Occipital lobe (tissue), 1 donor: ENCODE measurements at regions not wholly inside any gene's neighbourhood (a gene's known extent, or its start where the extent isn't known, plus 50 kb on each side); places are given as distances from the start of the nearest gene placed in this dataset.

Source experiments
- DNase-seq: peaks from one replicate; lab custom pipeline; 2025; lab: John Stamatoyannopoulos, UW

DNA sequence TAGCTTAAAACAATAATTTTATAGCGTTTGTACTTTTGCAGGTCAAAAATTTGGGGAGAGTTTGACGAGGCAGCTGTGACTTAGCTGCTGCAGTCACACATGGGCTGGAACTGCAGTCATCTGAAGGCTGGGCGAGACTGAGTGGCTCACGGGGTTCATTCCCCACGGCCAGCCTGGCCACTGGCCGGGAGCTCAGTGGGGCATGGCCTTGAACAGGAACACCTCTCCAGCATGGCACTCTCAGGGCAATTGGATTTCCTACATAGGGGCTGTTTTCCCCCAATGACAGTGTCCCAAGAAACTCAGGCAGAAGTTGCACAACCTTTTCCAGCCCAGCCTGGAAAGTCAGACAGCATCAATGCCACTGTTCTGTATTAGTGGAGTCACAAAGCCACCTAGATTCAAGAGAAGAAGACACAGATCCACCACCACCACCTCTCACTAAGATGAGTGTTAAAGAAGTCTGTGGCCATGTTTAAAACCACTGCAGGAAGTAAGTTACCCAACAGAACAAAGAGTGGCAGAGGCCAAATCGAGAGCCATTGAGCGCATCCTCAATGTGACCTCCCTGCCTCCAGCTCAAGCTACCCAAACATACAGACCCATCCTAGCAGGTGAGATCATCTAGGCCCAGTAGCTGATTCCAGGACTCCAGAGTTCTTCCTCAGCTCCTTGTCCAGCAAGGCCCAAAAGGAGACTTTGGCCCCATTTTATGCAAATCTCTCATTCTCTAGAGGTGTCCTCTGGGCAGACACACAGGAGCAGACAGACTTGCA is 618.7 kb upstream of the CADM1 start:
- DNase-seq, result no peak

DNA sequence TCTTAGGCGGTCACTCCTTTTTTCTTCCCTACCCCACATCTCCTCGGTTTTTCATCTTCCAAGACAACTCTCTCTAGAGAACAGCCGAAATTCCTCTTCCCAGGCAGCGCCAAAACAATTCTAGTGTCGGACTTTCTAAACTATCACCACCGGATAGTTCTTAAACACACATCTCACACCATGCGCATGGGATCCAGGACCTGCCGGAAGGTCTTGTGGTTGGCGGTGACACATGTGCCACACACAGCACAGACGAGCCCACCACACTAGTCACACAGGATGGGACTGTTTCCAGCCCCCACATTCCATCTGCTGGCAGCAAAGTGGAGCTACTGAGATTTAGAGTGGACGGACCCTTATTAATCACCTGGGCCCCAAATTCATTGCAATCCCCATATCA is 614.9 kb upstream of the CADM1 start:
- no peak for DNase-seq

DNA sequence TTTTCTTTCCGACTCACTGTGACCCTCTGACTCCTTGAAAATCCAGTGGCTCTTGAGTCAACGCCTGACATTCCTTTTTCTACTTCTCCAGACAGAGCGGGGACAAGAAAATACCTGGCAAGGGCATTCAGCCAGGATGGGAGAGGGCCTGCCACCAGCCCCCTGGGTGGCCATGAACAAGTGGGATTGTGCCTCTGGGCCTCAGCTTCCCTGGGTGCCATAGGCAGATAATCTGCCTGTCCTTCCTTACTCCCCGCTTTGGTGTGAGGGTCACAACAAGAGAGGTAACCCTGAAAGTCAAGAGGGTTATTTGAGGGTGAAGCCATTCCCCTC is 613.9 kb upstream of the CADM1 start:
- no peak for DNase-seq

DNA sequence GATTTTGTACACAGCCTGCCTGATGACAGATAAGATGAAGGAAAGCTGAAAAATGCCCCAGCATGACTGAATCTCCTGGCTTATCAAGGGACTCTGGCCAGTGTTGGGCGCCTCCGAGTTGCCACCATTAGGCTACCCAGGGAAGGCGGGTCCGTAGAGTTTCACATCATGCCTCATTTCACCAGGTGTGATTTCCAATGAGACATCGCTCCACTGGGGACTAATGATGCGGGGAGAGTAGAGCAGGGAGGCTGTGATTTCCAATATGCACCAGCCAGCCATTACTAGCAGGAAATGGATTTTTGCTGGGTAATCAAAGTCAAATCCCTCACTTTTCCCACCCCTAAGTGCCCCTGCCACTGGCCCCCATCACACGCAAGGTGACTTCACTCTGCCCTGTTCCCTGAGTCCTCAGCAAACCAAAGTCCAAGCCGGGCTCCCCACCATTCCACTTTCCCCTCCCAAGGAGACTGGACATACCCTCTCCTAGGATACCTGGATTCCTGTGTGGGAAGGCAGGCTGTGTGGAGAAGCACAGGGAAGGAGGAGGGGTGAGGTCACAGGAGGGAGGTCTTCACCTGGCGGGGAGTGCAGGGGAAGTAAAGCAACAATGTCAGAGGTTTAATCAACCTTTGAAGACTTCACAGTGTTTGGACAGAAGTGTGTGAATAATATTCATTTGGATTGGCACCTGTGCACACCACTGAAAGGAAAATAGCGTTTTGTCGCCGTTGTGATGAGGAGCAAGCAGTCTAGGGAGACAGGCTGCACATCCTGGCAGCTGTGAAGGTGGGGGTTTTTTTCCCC is 613.3 kb upstream of the CADM1 start:
- DNase-seq, result no peak

DNA sequence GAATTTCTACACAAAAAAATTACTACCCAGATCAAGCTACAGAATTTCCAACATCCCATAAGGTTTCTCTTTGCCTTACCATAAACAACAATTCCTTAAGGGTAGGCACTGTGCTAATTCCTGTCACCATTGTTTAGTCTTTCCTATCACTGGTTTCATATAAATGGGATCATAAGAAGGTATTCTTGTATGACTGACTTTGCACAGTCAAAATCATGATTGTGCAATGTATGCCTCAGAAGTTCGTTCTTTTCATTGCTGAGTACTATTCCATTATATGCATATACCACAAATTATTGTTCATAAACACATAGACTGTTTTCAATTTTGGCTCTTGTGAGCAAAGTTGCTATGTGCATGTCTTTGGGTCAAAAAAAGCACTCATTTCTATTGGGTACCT is 611.6 kb upstream of the CADM1 start:
- no peak for DNase-seq

DNA sequence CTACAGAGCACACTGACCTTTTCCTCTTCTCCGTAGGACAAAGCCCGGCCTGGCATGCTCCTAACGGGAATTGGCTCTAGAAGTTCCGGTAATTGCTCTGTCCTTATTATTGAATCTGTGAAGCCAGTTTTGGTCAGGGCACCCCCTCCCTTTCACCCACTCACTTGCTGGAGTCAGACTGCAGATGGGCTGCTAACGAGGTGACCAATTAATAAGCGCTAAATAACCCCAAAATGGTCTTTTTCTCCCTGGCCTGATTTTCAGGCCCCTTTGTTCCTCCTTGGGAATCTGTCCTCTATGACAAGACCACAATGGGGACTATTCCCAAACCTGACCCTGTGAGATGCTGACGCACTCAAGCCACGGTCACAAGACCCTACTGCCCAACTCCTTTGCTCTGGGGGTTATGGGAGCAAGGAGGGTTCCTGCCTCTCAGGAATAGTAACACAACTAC is 610.0 kb upstream of the CADM1 start:
- DNase-seq, result no peak

DNA sequence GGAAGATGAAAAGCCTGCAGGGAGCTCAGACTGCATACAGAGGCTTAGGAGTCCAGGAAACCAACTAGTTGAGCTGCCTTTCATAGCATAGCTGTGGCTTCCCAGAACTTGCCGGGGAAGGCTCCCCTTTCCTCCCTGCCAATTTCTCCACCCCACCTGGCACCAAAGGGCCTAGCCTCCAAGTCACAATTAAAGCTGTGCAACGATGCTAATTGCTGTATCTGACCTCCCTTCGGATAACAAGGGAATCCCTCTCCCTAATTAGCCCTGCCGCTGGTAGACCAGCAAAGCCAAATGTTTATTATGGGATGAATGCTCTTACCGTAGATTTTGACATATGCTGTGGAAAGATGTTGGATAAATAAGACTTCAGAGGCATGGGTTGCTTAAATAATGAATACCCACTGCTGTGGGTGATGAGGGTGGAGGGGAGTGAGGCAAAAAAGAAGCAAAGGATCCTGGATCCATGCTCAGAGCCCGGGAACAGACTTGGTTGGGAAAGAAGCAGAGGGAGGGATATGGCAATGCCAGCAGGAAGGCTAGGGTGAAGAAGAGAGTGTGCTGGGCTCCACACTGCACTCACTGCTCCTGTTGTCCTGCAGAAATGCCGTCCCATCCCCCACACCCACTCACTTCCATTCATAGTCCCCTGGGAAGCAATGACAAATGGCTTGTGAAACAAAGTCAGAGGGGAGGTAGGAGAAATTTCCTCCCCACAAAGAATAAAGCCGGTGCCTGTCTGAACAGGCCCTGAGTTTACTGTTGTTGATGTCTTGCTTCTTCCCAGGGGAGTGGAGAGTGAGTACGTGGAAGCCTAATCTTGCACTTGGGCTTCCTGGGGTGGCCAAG is 608.1 kb upstream of the CADM1 start:
- DNase-seq, result no peak

DNA sequence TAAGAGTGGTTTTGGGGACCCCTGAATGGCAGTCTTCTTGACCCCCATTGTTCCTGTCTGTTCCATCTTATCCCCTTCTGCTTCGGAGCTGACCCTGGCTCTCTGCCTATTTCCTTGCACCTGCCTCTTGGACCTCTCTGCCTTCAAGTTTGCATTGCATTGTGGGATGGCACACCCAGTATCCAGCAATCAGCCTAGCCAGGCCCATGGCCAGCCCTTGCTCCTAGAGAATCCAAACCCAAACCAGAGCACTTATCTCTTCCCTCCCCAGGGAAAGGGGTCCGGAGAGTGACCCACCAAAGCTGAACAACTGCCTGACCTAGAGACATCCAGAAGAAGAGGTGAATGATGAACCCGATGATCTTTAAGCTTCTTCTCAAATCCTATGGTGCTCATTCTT is 607.3 kb upstream of the CADM1 start:
- DNase-seq, result no peak

DNA sequence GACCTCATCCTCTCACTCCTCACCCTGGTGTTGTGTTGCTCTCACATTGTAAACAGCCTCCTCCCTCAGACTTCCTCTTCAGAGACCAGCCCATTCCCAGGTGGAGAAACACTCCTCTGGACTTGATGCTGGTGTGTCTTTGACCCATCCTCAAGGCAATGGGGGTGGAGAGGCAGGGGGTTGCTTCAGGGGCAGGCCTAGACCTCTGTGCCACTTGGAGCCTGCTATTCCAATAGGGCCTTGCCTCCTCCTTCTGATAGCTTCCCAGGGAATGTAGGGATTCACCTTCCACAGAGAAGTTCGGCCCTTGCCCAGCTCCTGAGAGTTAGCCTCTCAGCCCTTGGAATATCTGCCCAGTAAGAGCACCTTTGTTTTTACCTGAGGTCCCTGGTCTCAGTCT is 606.6 kb upstream of the CADM1 start:
- no peak for DNase-seq

DNA sequence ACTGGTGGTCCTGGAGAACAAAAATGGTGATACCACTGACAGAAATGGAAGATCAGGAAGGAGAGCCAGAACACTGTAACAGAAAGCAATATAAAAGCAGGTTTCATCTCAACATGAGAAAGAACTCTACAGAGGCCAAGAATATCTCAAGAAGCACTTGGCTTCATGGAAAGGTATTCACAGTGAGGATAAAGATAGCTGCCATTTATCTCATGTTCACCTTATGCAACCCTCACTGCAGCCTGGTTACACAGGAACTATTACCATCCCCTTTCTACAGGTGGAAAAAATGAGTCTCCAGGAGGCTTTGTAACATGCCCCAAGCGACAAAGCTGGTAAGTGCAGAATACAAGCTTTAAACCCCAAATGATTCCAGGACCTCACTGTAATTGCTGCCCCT is 606.1 kb upstream of the CADM1 start:
- no peak for DNase-seq

DNA sequence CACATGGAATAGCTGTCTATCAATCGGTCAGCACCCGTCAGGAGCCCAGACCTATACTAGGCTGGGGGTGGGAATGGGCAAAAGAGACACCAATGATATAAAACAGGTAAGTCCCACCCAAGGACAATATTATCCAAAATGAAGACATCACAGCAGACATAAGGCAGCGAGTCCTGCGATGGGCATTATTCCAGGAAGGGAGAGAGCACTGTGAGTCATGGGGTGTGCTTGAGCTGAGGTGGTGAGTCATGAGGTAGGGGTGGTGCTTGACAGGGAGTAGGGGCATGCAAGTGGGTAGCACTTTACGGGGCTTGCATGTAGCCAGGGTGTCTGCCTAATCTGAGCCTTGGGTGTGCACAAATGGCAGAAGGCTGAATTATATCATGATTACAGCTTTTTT is 605.0 kb upstream of the CADM1 start:
- DNase-seq, result no peak

DNA sequence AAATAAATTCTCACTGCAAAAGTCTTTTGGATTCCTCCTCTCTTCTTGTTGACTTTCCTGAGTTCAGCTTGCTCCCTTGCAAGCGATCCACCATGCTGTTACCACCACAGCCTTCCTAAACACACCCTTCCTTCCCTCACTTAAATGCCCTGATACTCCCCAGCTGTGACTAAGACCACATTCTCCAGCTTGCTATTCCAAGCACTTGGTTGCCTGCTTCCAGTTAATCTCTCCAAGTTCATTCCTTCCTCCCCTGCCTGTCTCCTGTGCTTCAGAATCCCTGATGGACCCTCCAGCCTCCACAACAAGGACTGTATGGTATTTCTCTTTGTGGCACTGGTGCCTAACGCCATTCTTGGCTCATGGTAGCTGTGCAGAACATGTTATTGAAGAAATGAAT is 603.9 kb upstream of the CADM1 start:
- no peak for DNase-seq

DNA sequence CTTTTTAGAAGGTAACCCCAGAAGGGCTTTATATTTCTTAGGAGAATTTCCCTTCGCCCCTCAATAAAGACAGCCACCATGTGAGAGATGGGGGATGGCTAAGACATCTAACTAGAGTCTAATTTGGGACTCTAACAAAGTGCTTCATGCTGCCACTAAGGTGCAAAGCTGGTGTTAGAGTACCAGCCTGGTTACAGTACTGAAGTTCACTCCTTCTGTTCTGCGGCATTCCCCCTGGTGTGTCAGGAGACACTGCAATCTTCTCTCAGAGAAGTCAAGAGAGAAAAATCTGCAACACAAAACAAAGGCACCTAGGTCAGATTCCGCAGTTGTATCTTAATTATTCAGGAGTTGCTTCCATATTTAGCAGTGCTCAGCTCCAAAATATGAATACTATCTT is 603.0 kb upstream of the CADM1 start:
- no peak for DNase-seq

DNA sequence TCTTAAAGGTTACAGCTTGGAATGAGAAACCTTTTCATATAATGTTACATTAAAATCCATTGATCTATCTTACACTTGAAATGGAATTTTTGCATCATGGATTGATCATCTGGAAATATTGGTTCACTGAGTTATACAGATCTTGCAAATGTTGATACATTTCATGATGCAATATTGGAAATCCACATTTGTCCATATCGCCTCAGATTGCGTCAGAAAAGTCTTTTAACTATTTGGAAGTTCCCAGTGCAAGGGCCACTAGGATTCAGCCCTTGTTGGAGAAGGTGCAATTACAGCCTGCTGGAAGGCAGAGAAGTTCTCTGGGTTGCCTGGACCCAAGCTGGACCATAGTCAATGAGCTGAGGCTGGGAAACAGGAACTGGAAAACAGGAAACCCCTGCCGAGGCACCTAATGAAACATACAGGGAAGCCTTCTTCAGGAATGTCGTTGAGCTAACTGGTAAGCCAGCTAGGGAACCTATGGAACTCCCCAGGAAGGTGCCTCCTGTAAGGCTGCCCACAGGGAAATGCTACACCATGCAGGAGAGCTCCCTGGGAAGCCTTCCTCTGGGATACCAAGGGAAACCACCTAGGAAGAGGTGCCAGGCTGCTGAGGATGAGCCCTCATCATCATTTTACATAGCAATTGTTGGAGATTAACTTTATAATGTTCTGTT is 600.4 kb upstream of the CADM1 start:
- no peak for DNase-seq

DNA sequence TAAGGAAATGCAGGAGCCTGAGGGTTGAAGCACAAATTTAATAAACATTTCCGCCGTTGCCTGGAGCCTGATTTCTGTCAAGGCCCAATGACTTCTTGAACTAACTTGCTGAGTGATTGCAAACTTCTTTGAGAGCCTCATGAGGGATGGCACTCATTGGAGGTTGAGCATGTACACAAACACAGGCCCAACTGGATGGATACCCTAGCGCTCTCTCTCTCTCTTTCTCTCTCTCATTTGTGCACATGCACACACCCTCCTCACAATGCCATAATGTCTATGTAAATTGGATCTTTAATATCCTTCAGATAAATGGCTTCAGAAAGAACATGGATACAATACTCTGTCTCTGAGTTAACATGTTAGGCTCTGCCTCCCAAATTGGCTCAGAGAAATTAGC is 597.7 kb upstream of the CADM1 start:
- no peak for DNase-seq

DNA sequence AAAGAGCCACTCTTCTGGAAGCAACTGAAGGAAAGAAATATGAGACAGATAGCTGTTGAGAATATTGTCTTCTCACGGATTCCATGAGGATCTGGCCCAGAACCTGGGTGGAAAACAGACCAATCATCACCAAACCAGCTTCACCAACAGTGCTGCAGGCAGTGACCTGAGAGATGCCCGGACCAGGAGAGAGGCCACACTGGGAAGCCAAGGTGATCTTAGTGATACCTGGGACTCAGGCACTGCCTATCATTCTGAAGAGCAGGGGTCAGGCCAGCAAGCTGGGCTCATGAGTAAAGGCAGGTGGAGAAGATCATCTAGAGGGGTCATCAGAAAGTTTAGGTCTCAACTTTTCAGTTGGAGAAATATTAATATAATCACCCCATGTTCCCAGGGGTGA is 595.8 kb upstream of the CADM1 start:
- no peak for DNase-seq

DNA sequence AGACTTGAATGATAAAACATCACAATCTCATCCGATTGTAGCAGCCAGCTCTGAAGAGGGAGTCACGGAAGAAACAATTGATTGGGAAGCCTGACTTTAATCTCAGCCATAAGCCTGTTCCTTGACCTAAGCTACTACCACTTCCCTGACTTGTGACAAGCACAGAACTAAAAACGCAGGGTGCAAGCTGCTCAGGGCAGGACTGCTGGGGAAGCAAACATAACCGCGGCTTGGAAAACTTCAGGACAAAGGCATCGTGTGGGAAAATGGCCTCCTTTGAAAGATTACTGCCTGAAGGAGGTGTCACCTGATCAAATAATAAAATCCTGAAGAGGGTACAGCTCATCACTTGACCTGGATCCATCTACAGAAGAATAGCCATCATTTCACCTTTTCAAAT is 595.3 kb upstream of the CADM1 start:
- no peak for DNase-seq

DNA sequence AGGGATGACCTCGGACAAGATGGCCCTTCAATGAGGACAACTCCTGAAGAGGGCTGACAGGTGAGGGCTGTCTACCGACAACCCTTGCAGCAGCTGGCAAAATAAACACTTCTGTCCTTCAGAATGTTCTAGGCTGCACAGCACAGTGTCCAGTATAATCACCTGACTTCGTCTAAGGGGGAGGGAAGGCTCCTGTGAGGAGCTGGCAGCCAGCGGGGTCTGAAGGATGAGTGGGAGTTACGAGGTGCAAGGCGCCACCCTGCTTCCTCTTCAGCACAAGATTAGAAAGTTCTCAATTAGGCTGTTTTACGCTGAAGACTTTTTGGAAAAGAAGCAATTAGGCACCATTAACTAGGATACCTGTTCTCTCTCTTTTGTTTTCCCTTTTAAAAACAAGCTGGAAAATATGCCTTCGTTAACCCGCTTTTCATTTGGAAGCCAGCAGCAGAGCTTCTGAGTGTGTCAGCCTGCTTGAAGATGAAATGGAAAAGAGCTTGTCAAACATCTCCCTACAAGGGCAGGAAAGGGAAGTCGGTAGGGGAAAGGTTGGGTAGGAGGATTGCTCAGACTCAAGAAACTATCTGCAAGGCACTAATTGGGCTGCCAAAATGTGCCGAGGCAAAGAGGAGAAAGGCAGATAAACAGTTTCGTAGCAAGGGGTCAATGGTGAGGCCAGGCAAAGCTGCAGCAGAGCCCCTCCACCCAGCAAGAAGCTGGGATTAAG is 592.2 kb upstream of the CADM1 start:
- DNase-seq, result no peak

DNA sequence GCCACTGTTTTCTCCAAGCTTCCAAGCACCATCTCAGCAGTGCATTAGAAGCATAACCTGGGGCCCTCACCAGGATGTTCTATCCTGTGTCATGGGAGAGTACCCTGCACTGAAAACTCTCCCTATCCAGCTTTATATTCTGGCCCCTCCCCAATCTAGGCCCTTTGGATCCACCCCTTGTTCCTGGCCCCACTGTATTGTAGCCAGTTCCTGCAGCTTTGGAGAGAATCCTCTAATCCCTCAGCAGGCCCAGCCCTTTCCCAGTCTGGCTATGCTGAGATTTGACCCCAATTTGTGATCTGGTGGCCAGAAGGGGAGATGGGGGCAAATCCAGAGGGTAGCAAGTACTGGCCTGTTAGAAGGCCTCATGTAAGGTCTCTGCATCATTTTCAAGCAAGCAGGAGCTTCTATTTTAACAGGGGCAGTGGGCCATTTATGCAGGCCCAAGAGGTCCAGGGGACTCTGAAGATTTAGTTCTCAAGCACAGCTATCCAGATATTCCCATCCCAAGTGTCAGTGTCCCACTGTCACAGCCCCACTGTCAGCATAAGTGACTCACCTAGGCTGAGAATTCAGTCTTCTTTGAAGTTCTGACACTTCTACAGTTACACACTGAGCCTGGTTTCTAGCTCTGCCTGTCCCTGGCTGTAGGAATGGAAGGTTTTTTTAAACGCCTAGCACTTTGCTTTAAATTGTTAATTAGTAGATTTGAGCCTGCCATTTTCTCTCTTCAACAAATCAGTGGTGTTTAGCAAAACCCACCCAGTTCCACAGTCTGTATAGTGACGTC is 589.5 kb upstream of the CADM1 start:
- DNase-seq, result no peak

DNA sequence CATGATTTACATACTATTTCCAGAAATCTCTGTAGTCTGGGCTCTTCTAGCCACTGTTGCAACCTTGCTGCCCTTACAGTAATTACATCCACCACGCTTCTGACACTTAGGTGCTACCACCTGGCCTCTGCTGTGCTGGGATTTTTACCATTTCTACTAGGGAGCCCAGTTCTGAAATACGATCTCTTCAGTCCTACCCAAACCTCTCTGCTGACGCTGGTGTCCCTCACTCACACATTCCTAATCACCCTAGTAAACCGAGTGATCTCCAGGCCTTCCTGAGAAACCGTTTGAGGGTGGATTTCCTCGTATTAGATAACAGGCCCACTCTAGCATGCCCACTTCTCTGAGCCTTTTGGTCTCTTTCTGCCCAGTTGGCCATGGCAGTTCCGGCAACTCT is 588.9 kb upstream of the CADM1 start:
- no peak for DNase-seq
